Ishikawa (cell line): ENCODE measurements at regions not wholly inside any gene's neighbourhood (a gene's known extent, or its start where the extent isn't known, plus 50 kb on each side); places are given as distances from the start of the nearest gene placed in this dataset.

Experiments used
- CEBPB ChIP-seq: IDR thresholded peaks from 2 replicates; pipeline ENCODE4 v1.6.1; 2012
- CREB1 ChIP-seq: IDR thresholded peaks from 2 replicates; pipeline ENCODE4 v1.6.1; 2012; ENCODE audit warnings: low read depth
- FOXM1 ChIP-seq: IDR thresholded peaks from 2 replicates; pipeline ENCODE4 v1.6.1; 2012; ENCODE audit warnings: low read depth, borderline replicate concordance
- MAX ChIP-seq: IDR thresholded peaks from 2 replicates; pipeline ENCODE4 v1.6.1; 2012
- REST ChIP-seq: IDR thresholded peaks from 2 replicates; pipeline ENCODE4 v1.6.1; 2012; ENCODE audit warnings: low read depth, mild to moderate bottlenecking

DNA sequence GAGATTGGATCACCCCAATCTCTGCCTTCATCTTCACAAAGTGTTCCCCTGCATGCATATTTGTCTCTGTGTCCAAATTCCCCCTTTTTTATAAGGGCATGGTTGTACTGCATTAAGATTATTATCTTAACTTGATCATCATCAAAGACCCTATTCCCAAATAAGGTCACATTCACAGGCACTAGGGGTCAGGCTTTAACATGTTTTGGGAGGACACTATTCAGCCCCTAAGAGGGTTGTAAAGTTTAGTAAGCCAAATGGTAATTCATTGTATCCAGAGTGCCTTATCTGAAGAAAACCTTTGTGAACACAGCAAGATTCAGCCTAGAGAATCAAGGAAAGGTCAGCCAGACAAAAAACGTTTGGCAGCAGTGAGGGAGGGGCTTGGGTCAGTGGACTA, 317.6 kb upstream of the PLD5 start:
- TF ChIP-seq FOXM1 (no peak), REST (no peak), CREB1 (no peak), MAX (no peak), CEBPB (no peak)
